T-cell (primary cell): ENCODE measurements at regions not wholly inside any gene's neighbourhood (a gene's known extent, or its start where the extent isn't known, plus 50 kb on each side); places are given as distances from the start of the nearest gene placed in this dataset.

Source experiments
- ATAC-seq, 4 experiments: fragments of 200-7000 bp in 3 of 4; fragments of 150-1000 bp in 1 of 4; cut with Tn5 transposase; replicated peaks in 1 of 4; 1 replicate in 3 of 4; 2 replicates in 1 of 4; pipeline ENCODE4 v1.10.0; 2021; ENCODE audit warnings: moderate library complexity in 3 of 4, mild to moderate bottlenecking in 2 of 4, moderate number of reproducible peaks in 1 of 4
- CTCF ChIA-PET, 2 donors: fragments of 300-600 bp; sonication (Branson Sonifier 250); formaldehyde crosslinking; loops; one replicate each; lab custom pipeline; 2022; ENCODE audit warnings: antibody characterized with exemption in 2 of 2; lab: Charles Lee
- POLR2A ChIA-PET, 2 donors: fragments of 300-600 bp; sonication (Branson Sonifier 250); formaldehyde crosslinking; loops; one replicate each; lab custom pipeline; 2022; ENCODE audit warnings: antibody characterized with exemption in 2 of 2; lab: Charles Lee
- DNase-seq, 35 experiments: peaks; one replicate each; pipeline versions ENCODE4 v3.0.0 to v3.0.0-alpha.2; 2013 to 2023
- H3K27ac ChIP-seq: one replicate; pipeline ENCODE4 v1.5.1; 2013; ENCODE audit warnings: low read length
- H3K27me3 ChIP-seq, 2 experiments: replicated peaks in 1 of 2; 1 replicate in 1 of 2; 2 replicates in 1 of 2; pipeline versions ENCODE4 v1.6.1 to v1.7.0; 2013; ENCODE audit warnings: low read length in 1 of 2, mixed read lengths in 1 of 2; ENCODE audit not compliant: control insufficient read depth in 2 of 2, insufficient read depth in 2 of 2; ENCODE audit errors: extremely low read depth in 1 of 2
- H3K36me3 ChIP-seq, 2 donors: 1 replicate in 1 of 2; 2 replicates in 1 of 2; pipeline versions ENCODE4 v1.6.1 to v1.7.0; 2013; ENCODE audit warnings: low read length in 1 of 2; ENCODE audit not compliant: control insufficient read depth in 2 of 2, insufficient read depth in 1 of 2; ENCODE audit errors: extremely low read depth in 1 of 2
- H3K4me1 ChIP-seq, 2 experiments: 1 replicate in 1 of 2; 2 replicates in 1 of 2; pipeline versions ENCODE4 v1.6.1 to v1.7.0; 2013; ENCODE audit warnings: low read length in 2 of 2, mixed read lengths in 1 of 2; ENCODE audit not compliant: insufficient read depth in 2 of 2, control insufficient read depth in 1 of 2; ENCODE audit errors: extremely low read depth in 1 of 2
- H3K4me3 ChIP-seq, 2 donors: 1 replicate in 1 of 2; 2 replicates in 1 of 2; pipeline versions ENCODE4 v1.5.1 to v1.7.0; 2013; ENCODE audit warnings: mild to moderate bottlenecking in 2 of 2, low read length in 1 of 2, moderate library complexity in 1 of 2; ENCODE audit not compliant: control insufficient read depth in 1 of 2; ENCODE audit errors: extremely low read depth in 1 of 2
- H3K9me3 ChIP-seq: 2 replicates; pipeline ENCODE4 v1.7.0; 2013
- H3K27ac Mint-ChIP-seq, 2 donors: one replicate each; pipeline ENCODE4 v1.8.0; 2020 to 2021; ENCODE audit warnings: mild to moderate bottlenecking in 2 of 2, mixed read lengths in 2 of 2
- H3K27me3 Mint-ChIP-seq, 2 donors: one replicate each; pipeline ENCODE4 v1.8.0; 2021 to 2022; ENCODE audit warnings: mixed read lengths in 2 of 2
- H3K36me3 Mint-ChIP-seq: one replicate; pipeline ENCODE4 v1.8.0; 2021; ENCODE audit warnings: mixed read lengths
- H3K4me1 Mint-ChIP-seq, 3 donors: one replicate each; pipeline ENCODE4 v1.8.0; 2020 to 2022; ENCODE audit warnings: mixed read lengths in 3 of 3, mild to moderate bottlenecking in 1 of 3
- H3K4me3 Mint-ChIP-seq, 3 donors: one replicate each; pipeline ENCODE4 v1.8.0; 2020 to 2022; ENCODE audit warnings: mild to moderate bottlenecking in 3 of 3, mixed read lengths in 3 of 3, moderate library complexity in 3 of 3
- H3K9me3 Mint-ChIP-seq, 3 donors: one replicate each; pipeline ENCODE4 v1.8.0; 2020 to 2022; ENCODE audit warnings: mixed read lengths in 3 of 3
- WGBS: methylation state at CpG from one replicate; pipeline ENCODE4 v1.1.5; 2013; ENCODE audit warnings: missing lambda C conversion rate; ENCODE audit not compliant: insufficient coverage; 5-methylcytosine and 5-hydroxymethylcytosine counted together

DNA sequence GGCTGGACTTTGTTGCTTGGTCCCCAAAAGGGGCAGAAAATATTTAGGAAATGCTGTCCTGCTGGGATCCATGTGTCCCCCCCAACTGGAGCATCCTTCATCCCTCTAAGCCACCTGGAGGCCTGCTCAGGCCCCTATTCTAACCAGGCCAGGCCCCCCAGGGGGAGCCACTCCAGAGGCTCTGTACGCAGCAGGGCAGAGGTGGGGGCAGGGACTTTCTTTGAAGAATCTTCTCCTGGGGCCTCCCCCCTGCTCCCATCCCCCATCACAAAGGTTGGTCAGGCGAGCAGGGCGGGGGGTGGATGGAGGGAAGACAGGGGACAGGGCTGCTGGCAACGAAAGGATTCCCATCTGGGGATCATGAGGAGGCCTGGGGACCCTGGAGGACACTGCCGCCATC, 170.8 kb downstream of the MN1 start:
- peaks cover 0 to 33% of the 10 kb centered on the region in 2 experiments for H3K27me3 ChIP-seq
- CTCF ChIA-PET = no interaction called here
- no peak overlapping the region for H3K4me3 ChIP-seq
- Mint-ChIP-seq H3K36me3 (no peaks in the 10 kb centered on the region), H3K27ac (no peak overlapping the region), H3K4me3 (no peak overlapping the region), H3K4me1 (no peaks in the 10 kb centered on the region), H3K27me3 (peaks cover 9 to 12% of the 10 kb centered on the region in 2 donors), H3K9me3 (peaks cover 0 to 6% (median 0%) of the 10 kb centered on the region in 3 donors)
- H3K27ac ChIP-seq = no peak overlapping the region
- POLR2A ChIA-PET = no interaction called here
- ATAC-seq = no peak
- H3K36me3 ChIP-seq = no peaks in the 10 kb centered on the region
- no peaks in the 10 kb centered on the region for H3K9me3 ChIP-seq
- no CpG with 5 or more reads among the region's 5 CpGs for WGBS
- DNase-seq = no peak
- no peaks in the 10 kb centered on the region for H3K4me1 ChIP-seq

- Mint-ChIP-seq H3K36me3 (no peaks in the 10 kb centered on the region), H3K27me3 (peaks cover 14% of the 10 kb centered on the region in 2 donors), H3K9me3 (peaks cover 0 to 6% (median 0%) of the 10 kb centered on the region in 3 donors), H3K27ac (no peak overlapping the region), H3K4me1 (no peaks in the 10 kb centered on the region), H3K4me3 (no peak overlapping the region)
- Histone ChIP-seq H3K9me3 (no peaks in the 10 kb centered on the region), H3K4me3 (no peak overlapping the region), H3K36me3 (no peaks in the 10 kb centered on the region), H3K27me3 (peaks cover 0 to 33% of the 10 kb centered on the region in 2 experiments), H3K27ac (no peak overlapping the region), H3K4me1 (no peaks in the 10 kb centered on the region)
- POLR2A ChIA-PET = no interaction called here
- no peak for DNase-seq
- CTCF ChIA-PET = no interaction called here
- WGBS = 100% methylated on average over 1 of the region's 1 CpG
- no peak for ATAC-seq
These were observed 169.9 kb downstream of the MN1 start for GRCh38 chr22:27631641-27632040.

DNA sequence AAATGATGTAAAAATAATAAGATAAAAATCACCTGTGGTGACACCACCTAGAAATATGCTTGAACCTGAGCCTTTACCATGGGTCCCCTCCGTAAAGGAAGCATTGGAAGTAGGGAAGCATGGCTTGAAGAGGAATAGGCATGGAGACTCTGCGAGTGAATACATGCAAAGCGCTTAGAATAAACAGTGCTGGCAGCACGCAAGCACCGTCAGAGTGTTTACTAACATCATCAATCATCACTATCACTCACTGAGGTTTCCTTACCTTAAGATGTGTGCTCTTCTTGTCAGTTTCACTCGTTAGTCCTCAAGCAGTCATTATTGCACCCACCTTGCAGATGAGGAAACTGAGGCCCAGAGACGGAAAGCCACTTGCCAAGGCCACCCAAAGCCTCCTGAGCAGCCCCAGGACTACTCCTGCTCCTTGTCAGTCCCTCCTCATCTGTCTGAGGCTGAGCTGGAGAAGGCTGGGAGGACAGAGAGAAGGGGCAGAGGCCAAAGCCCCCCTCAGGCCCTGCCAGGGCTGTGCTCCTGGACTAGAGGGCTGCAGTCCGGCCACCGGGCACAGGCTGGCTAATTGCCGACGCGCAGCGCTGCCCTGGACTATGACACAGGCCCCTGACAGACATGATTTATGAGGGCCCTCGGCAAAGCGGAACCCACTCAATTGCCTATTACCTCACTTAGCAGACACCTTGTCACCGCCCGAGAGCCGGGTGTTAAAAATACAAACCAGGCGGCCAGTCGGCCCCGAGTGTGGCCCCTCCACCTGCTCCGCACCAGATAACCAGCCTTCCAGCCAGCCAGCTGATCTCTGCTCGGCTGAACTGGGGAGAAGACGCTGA, 168.9 kb downstream of the MN1 start:
- no peak overlapping the region for H3K27ac ChIP-seq
- ChIA-PET CTCF (no interaction called here), POLR2A (no interaction called here)
- H3K4me3 ChIP-seq = no peak overlapping the region
- 59% methylated on average over 9 of the region's 24 CpGs for WGBS
- peaks cover 15% of the 10 kb centered on the region in 2 donors for H3K27me3 Mint-ChIP-seq
- ATAC-seq = no peak
- no peak for DNase-seq
- H3K4me1 Mint-ChIP-seq = no peaks in the 10 kb centered on the region
- H3K4me3 Mint-ChIP-seq = no peak overlapping the region
- no peaks in the 10 kb centered on the region for H3K36me3 ChIP-seq
- H3K9me3 Mint-ChIP-seq = peaks cover 0 to 6% (median 0%) of the 10 kb centered on the region in 3 donors
- H3K27ac Mint-ChIP-seq = no peak overlapping the region
- no peaks in the 10 kb centered on the region for H3K36me3 Mint-ChIP-seq
- no peaks in the 10 kb centered on the region for H3K4me1 ChIP-seq
- peaks cover 0 to 31% of the 10 kb centered on the region in 2 experiments for H3K27me3 ChIP-seq
- H3K9me3 ChIP-seq = no peaks in the 10 kb centered on the region

DNA sequence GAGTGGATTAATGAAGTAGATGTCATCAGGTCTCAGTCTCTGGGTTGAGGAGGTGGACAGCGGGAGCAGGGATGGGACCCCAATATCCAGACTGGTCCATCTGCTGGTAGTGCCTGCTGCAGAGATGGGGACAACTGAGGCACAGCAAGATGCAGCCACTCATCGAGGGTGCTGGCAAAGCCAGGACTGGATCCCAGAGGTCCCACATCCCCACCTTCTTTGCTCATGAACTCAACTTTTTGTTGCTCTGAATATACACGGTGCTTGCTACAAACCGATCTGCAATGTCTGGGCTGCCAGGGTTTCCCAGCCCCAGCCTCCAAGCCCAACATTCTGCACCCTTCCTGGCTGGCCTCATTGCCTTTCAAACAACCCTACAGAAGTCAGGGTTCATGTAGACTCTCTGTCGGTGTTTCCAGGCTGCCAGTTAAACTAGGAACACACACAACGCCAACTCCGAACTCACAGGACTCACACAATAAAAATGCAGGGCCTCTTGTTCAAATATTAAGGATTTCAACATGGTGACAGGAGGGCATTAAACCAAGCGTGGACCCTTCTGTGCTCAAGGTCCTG, 168.2 kb downstream of the MN1 start:
- no peaks in the 10 kb centered on the region for H3K36me3 Mint-ChIP-seq
- ChIA-PET POLR2A (no interaction called here), CTCF (no interaction called here)
- DNase-seq (no peak), ATAC-seq (no peak)
- H3K9me3 Mint-ChIP-seq = peaks cover 0 to 6% (median 0%) of the 10 kb centered on the region in 3 donors
- no peak overlapping the region for H3K27ac Mint-ChIP-seq
- H3K27me3 Mint-ChIP-seq = peaks cover 15% of the 10 kb centered on the region in 2 donors
- Histone ChIP-seq H3K27me3 (peaks cover 0 to 32% of the 10 kb centered on the region in 2 experiments), H3K27ac (no peak overlapping the region), H3K4me1 (no peaks in the 10 kb centered on the region), H3K36me3 (no peaks in the 10 kb centered on the region), H3K9me3 (no peaks in the 10 kb centered on the region), H3K4me3 (no peak overlapping the region)
- H3K4me1 Mint-ChIP-seq = no peaks in the 10 kb centered on the region
- 78% methylated on average over 6 of the region's 8 CpGs for WGBS
- H3K4me3 Mint-ChIP-seq = no peak overlapping the region

GRCh38 chr22:27634043-27634740, 167.4 kb downstream of the MN1 start:
- POLR2A ChIA-PET = no interaction called here

GRCh38 chr22:27635435-27635834, 166.1 kb downstream of the MN1 start:
- Histone ChIP-seq H3K27ac (no peak overlapping the region), H3K4me3 (no peak overlapping the region), H3K9me3 (no peaks in the 10 kb centered on the region), H3K4me1 (no peaks in the 10 kb centered on the region), H3K27me3 (peaks cover 0 to 27% of the 10 kb centered on the region in 2 experiments), H3K36me3 (no peaks in the 10 kb centered on the region)
- ATAC-seq = no peak
- POLR2A ChIA-PET = no interaction called here
- H3K9me3 Mint-ChIP-seq = peaks cover 0 to 6% (median 0%) of the 10 kb centered on the region in 3 donors
- DNase-seq = no peak
- CTCF ChIA-PET = no interaction called here
- 100% methylated on average over 1 of the region's 2 CpGs for WGBS
- H3K27ac Mint-ChIP-seq = no peak overlapping the region
- peaks cover 11 to 15% of the 10 kb centered on the region in 2 donors for H3K27me3 Mint-ChIP-seq
- H3K4me1 Mint-ChIP-seq = no peaks in the 10 kb centered on the region
- no peak overlapping the region for H3K4me3 Mint-ChIP-seq
- H3K36me3 Mint-ChIP-seq = no peaks in the 10 kb centered on the region

More at GRCh38 chr22:27634043-27634740, 167.4 kb downstream of the MN1 start:
- no peak overlapping the region for H3K27ac Mint-ChIP-seq
- Histone ChIP-seq H3K4me1 (no peaks in the 10 kb centered on the region), H3K27ac (no peak overlapping the region), H3K4me3 (no peak overlapping the region), H3K27me3 (peaks cover 0 to 32% of the 10 kb centered on the region in 2 experiments), H3K9me3 (no peaks in the 10 kb centered on the region), H3K36me3 (no peaks in the 10 kb centered on the region)
- H3K9me3 Mint-ChIP-seq = peaks cover 0 to 6% (median 0%) of the 10 kb centered on the region in 3 donors
- CTCF ChIA-PET = interaction anchor here in 1 of 2 donors (0.6 kb wide), 1 partner anchor 231 kb away, joined by 7 read pairs; no protein-coding TSS in a partner anchor
- no peak overlapping the region for H3K4me3 Mint-ChIP-seq
- peaks cover 12 to 15% of the 10 kb centered on the region in 2 donors for H3K27me3 Mint-ChIP-seq
- 83% methylated on average over 15 of the region's 17 CpGs for WGBS
- H3K4me1 Mint-ChIP-seq = no peaks in the 10 kb centered on the region
- no peak for ATAC-seq
- H3K36me3 Mint-ChIP-seq = no peaks in the 10 kb centered on the region
- no peak for DNase-seq
